ENCODE measurements at regions not wholly inside any gene's neighbourhood (a gene's known extent, or its start where the extent isn't known, plus 50 kb on each side); places are given as distances from the start of the nearest gene placed in this dataset.

- Mint-ChIP-seq H3K27me3 (ENCODE audit: low read depth, poor library complexity) (peaks cover 7% of the 10 kb centered on the region), H3K27ac (no peak overlapping the region), H3K4me3 (peak overlapping the region; percentile 75), H3K9me3 (no peaks in the 10 kb centered on the region), H3K4me1 (peaks cover 5% of the 10 kb centered on the region), H3K36me3 (ENCODE audit: low read depth) (peaks cover 7% of the 10 kb centered on the region)
- TF ChIP-seq CTCF (IDR thresholded peaks at IDR 0.05), result no peak
- DNase-seq, result no peak
Measured at GRCh38 chr7:65731129-65731528, 141.7 kb upstream of the VKORC1L1 start.

- Mint-ChIP-seq H3K4me3 (peak overlapping the region; percentile 75), H3K27me3 (ENCODE audit: low read depth, poor library complexity) (peaks cover 7% of the 10 kb centered on the region), H3K27ac (no peak overlapping the region), H3K4me1 (peaks cover 5% of the 10 kb centered on the region), H3K36me3 (ENCODE audit: low read depth) (peaks cover 7% of the 10 kb centered on the region), H3K9me3 (no peaks in the 10 kb centered on the region)
- peak; percentile 17 for TF ChIP-seq CTCF (IDR thresholded peaks at IDR 0.05)
- peak; percentile 58 for DNase-seq
Measured at GRCh38 chr7:65731562-65732035, 141.3 kb upstream of the VKORC1L1 start.

- Mint-ChIP-seq H3K4me1 (peaks cover 6% of the 10 kb centered on the region), H3K36me3 (ENCODE audit: low read depth) (peaks cover 29% of the 10 kb centered on the region), H3K4me3 (no peak overlapping the region), H3K27ac (peak overlapping the region; percentile 88), H3K9me3 (no peaks in the 10 kb centered on the region), H3K27me3 (ENCODE audit: low read depth, poor library complexity) (no peaks in the 10 kb centered on the region)
- TF ChIP-seq CTCF (IDR thresholded peaks at IDR 0.05), result no peak
- no peak for DNase-seq
Measured at GRCh38 chr7:65744406-65744805, 128.5 kb upstream of the VKORC1L1 start.

- Mint-ChIP-seq H3K4me3 (no peak overlapping the region), H3K36me3 (ENCODE audit: low read depth) (peaks cover 16% of the 10 kb centered on the region), H3K27me3 (ENCODE audit: low read depth, poor library complexity) (no peaks in the 10 kb centered on the region), H3K9me3 (no peaks in the 10 kb centered on the region), H3K27ac (no peak overlapping the region), H3K4me1 (peaks cover 18% of the 10 kb centered on the region)
- no peak for DNase-seq
- no peak for TF ChIP-seq CTCF (IDR thresholded peaks at IDR 0.05)
Measured at GRCh38 chr7:65746398-65746669, 126.5 kb upstream of the VKORC1L1 start.

- H3K4me1 Mint-ChIP-seq, result peaks cover 33% of the 10 kb centered on the region
- H3K4me3 Mint-ChIP-seq, result no peak overlapping the region
- no peaks in the 10 kb centered on the region for H3K9me3 Mint-ChIP-seq
- no peak overlapping the region for H3K27ac Mint-ChIP-seq
- TF ChIP-seq CTCF (IDR thresholded peaks at IDR 0.05), result no peak
- H3K36me3 Mint-ChIP-seq (ENCODE audit: low read depth), result peaks cover 14% of the 10 kb centered on the region
- DNase-seq, result no peak
- H3K27me3 Mint-ChIP-seq (ENCODE audit: low read depth, poor library complexity), result no peaks in the 10 kb centered on the region
Measured at GRCh38 chr7:65749039-65749438, 123.8 kb upstream of the VKORC1L1 start.

- Mint-ChIP-seq H3K4me1 (peaks cover 33% of the 10 kb centered on the region), H3K27me3 (ENCODE audit: low read depth, poor library complexity) (no peaks in the 10 kb centered on the region), H3K4me3 (peak overlapping the region; percentile 96), H3K9me3 (no peaks in the 10 kb centered on the region), H3K27ac (no peak overlapping the region), H3K36me3 (ENCODE audit: low read depth) (peaks cover 15% of the 10 kb centered on the region)
- no peak for DNase-seq
- TF ChIP-seq CTCF (IDR thresholded peaks at IDR 0.05), result no peak
Measured at GRCh38 chr7:65749518-65749917, 123.4 kb upstream of the VKORC1L1 start.
